ENCODE measurements at regions not wholly inside any gene's neighbourhood (a gene's known extent, or its start where the extent isn't known, plus 50 kb on each side); places are given as distances from the start of the nearest gene placed in this dataset.
"Not testable (repeated sequence)": the region's sequence is repeated elsewhere in the genome, so short reads cannot be mapped to it uniquely, and the experiment has no call there.

DNA sequence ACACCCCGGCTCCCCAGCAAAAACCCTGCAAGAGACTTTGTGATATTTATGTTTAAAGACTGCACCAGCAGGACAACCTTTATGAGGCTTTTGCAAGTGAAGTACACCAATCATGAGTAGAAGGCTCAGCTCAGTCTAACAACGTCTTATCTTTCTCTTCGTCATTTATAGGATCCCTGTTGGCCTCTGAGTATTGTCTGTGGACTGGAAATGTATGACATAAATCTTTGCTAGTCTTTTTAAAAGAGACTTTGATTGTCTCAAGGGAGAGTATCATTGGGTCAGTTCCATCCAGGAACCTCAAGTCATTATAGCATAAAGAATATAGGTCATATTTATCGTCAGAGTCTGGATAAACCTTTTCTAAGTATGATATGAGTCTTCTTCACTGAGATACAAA lies 505.0 kb upstream of the SOX9 start:
- no peaks in the 10 kb centered on the region for H3K9me3 ChIP-seq (ENCODE audit: control insufficient read depth, low read length)
- no peak for DNase-seq
- H3K4me1 ChIP-seq (ENCODE audit: control insufficient read depth, insufficient read depth, low read length, poor library complexity, severe bottlenecking), result no peaks in the 10 kb centered on the region
- H3K36me3 ChIP-seq (ENCODE audit: control insufficient read depth, insufficient read depth, low read length), result no peaks in the 10 kb centered on the region
- H3K27ac ChIP-seq (ENCODE audit: insufficient read depth, low read length, poor library complexity, severe bottlenecking), result no peak overlapping the region
- no peak overlapping the region for H3K4me3 ChIP-seq (ENCODE audit: insufficient read depth, low read depth, low read length, poor library complexity, severe bottlenecking)
- H3K27me3 ChIP-seq (replicated peaks; ENCODE audit: control insufficient read depth, insufficient read depth, low read length, poor library complexity, severe bottlenecking), result no peaks in the 10 kb centered on the region

DNA sequence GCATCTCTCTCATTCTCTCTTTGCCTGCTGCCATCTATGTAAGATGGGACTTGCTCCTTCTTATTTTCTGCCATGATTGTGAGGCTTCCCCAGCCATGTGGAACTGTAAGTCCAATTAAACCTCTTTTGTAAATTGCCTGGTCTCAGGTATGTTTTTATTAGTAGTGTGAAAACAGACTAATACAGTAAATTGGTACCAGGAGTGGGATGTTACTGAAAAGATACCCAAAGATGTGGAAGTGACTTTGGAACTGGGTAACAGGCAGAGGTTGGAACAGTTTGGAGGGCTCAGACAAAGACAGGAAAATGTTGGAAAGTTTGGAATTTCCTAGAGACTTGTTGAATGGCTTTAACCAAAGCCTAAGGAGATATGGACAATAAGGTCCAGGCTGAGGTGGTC lies 503.1 kb upstream of the SOX9 start:
- not testable (repeated sequence) for H3K9me3 ChIP-seq (ENCODE audit: control insufficient read depth, low read length); H3K4me1 ChIP-seq (ENCODE audit: control insufficient read depth, insufficient read depth, low read length, poor library complexity, severe bottlenecking); DNase-seq; H3K4me3 ChIP-seq (ENCODE audit: insufficient read depth, low read depth, low read length, poor library complexity, severe bottlenecking); H3K27me3 ChIP-seq (replicated peaks; ENCODE audit: control insufficient read depth, insufficient read depth, low read length, poor library complexity, severe bottlenecking); H3K27ac ChIP-seq (ENCODE audit: insufficient read depth, low read length, poor library complexity, severe bottlenecking); H3K36me3 ChIP-seq (ENCODE audit: control insufficient read depth, insufficient read depth, low read length)

GRCh38 chr17:71625330-71625729 lies 495.5 kb upstream of the SOX9 start:
- Histone ChIP-seq H3K4me3 (ENCODE audit: insufficient read depth, low read depth, low read length, poor library complexity, severe bottlenecking) (no peak overlapping the region), H3K36me3 (ENCODE audit: control insufficient read depth, insufficient read depth, low read length) (no peaks in the 10 kb centered on the region), H3K27me3 (replicated peaks; ENCODE audit: control insufficient read depth, insufficient read depth, low read length, poor library complexity, severe bottlenecking) (no peaks in the 10 kb centered on the region), H3K9me3 (ENCODE audit: control insufficient read depth, low read length) (no peaks in the 10 kb centered on the region), H3K4me1 (ENCODE audit: control insufficient read depth, insufficient read depth, low read length, poor library complexity, severe bottlenecking) (no peaks in the 10 kb centered on the region), H3K27ac (ENCODE audit: insufficient read depth, low read length, poor library complexity, severe bottlenecking) (no peak overlapping the region)
- DNase-seq, result no peak

DNA sequence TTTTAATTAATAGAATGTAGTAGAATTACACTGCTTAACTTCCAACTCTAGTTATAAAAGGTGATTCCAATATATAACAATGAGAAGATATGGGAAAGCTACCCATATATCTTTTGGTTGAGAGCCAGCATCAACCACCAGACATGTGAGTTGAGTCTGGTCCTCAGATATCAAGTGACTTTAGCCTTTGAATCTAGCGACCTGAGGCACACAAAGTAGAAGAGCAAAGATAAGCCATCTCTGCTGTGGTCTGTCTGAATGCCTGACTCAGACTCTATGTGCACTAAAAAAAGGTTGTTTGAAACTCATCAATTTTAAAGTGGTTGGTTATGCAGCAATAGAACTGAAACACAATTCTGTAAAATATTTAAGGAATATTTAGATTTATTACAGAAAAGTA lies 492.5 kb upstream of the SOX9 start:
- no peak overlapping the region for H3K27ac ChIP-seq (ENCODE audit: insufficient read depth, low read length, poor library complexity, severe bottlenecking)
- H3K36me3 ChIP-seq (ENCODE audit: control insufficient read depth, insufficient read depth, low read length), result no peaks in the 10 kb centered on the region
- no peak overlapping the region for H3K4me3 ChIP-seq (ENCODE audit: insufficient read depth, low read depth, low read length, poor library complexity, severe bottlenecking)
- no peak for DNase-seq
- no peaks in the 10 kb centered on the region for H3K4me1 ChIP-seq (ENCODE audit: control insufficient read depth, insufficient read depth, low read length, poor library complexity, severe bottlenecking)
- H3K9me3 ChIP-seq (ENCODE audit: control insufficient read depth, low read length), result no peaks in the 10 kb centered on the region
- H3K27me3 ChIP-seq (replicated peaks; ENCODE audit: control insufficient read depth, insufficient read depth, low read length, poor library complexity, severe bottlenecking), result no peaks in the 10 kb centered on the region

GRCh38 chr17:71631483-71631882 lies 489.3 kb upstream of the SOX9 start:
- Histone ChIP-seq H3K4me3 (ENCODE audit: insufficient read depth, low read depth, low read length, poor library complexity, severe bottlenecking) (no peak overlapping the region), H3K27me3 (replicated peaks; ENCODE audit: control insufficient read depth, insufficient read depth, low read length, poor library complexity, severe bottlenecking) (no peaks in the 10 kb centered on the region), H3K27ac (ENCODE audit: insufficient read depth, low read length, poor library complexity, severe bottlenecking) (no peak overlapping the region), H3K36me3 (ENCODE audit: control insufficient read depth, insufficient read depth, low read length) (no peaks in the 10 kb centered on the region), H3K9me3 (ENCODE audit: control insufficient read depth, low read length) (no peaks in the 10 kb centered on the region), H3K4me1 (ENCODE audit: control insufficient read depth, insufficient read depth, low read length, poor library complexity, severe bottlenecking) (no peaks in the 10 kb centered on the region)
- no peak for DNase-seq

- H3K27me3 ChIP-seq (replicated peaks; ENCODE audit: control insufficient read depth, insufficient read depth, low read length, poor library complexity, severe bottlenecking), result no peaks in the 10 kb centered on the region
- no peak overlapping the region for H3K4me3 ChIP-seq (ENCODE audit: insufficient read depth, low read depth, low read length, poor library complexity, severe bottlenecking)
- H3K9me3 ChIP-seq (ENCODE audit: control insufficient read depth, low read length), result no peaks in the 10 kb centered on the region
- H3K4me1 ChIP-seq (ENCODE audit: control insufficient read depth, insufficient read depth, low read length, poor library complexity, severe bottlenecking), result no peaks in the 10 kb centered on the region
- DNase-seq, result no peak
- no peak overlapping the region for H3K27ac ChIP-seq (ENCODE audit: insufficient read depth, low read length, poor library complexity, severe bottlenecking)
- H3K36me3 ChIP-seq (ENCODE audit: control insufficient read depth, insufficient read depth, low read length), result no peaks in the 10 kb centered on the region
Measured at GRCh38 chr17:71632328-71632727, 488.5 kb upstream of the SOX9 start.

- no peak for DNase-seq
- Histone ChIP-seq H3K27ac (ENCODE audit: insufficient read depth, low read length, poor library complexity, severe bottlenecking) (no peak overlapping the region), H3K4me3 (ENCODE audit: insufficient read depth, low read depth, low read length, poor library complexity, severe bottlenecking) (no peak overlapping the region)
Measured at GRCh38 chr17:71633391-71633849, 487.4 kb upstream of the SOX9 start.

GRCh38 chr17:71634376-71634775 lies 486.4 kb upstream of the SOX9 start:
- Histone ChIP-seq H3K4me3 (ENCODE audit: insufficient read depth, low read depth, low read length, poor library complexity, severe bottlenecking) (no peak overlapping the region), H3K4me1 (ENCODE audit: control insufficient read depth, insufficient read depth, low read length, poor library complexity, severe bottlenecking) (no peaks in the 10 kb centered on the region), H3K27ac (ENCODE audit: insufficient read depth, low read length, poor library complexity, severe bottlenecking) (no peak overlapping the region), H3K9me3 (ENCODE audit: control insufficient read depth, low read length) (no peaks in the 10 kb centered on the region), H3K36me3 (ENCODE audit: control insufficient read depth, insufficient read depth, low read length) (no peaks in the 10 kb centered on the region), H3K27me3 (replicated peaks; ENCODE audit: control insufficient read depth, insufficient read depth, low read length, poor library complexity, severe bottlenecking) (no peaks in the 10 kb centered on the region)
- DNase-seq, result no peak

More at GRCh38 chr17:71633391-71633849, 487.4 kb upstream of the SOX9 start:
- H3K27me3 ChIP-seq (replicated peaks; ENCODE audit: control insufficient read depth, insufficient read depth, low read length, poor library complexity, severe bottlenecking), result no peaks in the 10 kb centered on the region
- no peaks in the 10 kb centered on the region for H3K36me3 ChIP-seq (ENCODE audit: control insufficient read depth, insufficient read depth, low read length)
- no peaks in the 10 kb centered on the region for H3K4me1 ChIP-seq (ENCODE audit: control insufficient read depth, insufficient read depth, low read length, poor library complexity, severe bottlenecking)
- no peaks in the 10 kb centered on the region for H3K9me3 ChIP-seq (ENCODE audit: control insufficient read depth, low read length)

DNA sequence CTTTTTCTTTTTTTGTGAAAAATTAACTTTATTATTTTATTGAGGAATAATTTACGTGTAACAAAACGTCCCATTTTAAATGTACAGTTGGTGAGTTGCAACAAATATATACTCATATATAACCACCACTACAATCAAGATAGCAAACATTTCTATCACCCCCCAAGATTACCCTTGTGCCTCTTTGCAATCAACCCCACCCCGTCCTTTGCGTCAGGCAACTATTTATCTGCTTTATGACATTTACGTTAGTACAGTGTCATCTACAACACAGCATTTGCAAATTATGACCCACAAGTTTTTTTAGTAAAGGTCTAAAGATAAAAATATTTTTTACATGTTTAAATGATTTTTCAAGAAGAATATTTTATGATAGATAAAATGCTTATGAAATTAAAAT lies 485.6 kb upstream of the SOX9 start:
- Histone ChIP-seq H3K27me3 (replicated peaks; ENCODE audit: control insufficient read depth, insufficient read depth, low read length, poor library complexity, severe bottlenecking) (no peaks in the 10 kb centered on the region), H3K4me3 (ENCODE audit: insufficient read depth, low read depth, low read length, poor library complexity, severe bottlenecking) (no peak overlapping the region), H3K36me3 (ENCODE audit: control insufficient read depth, insufficient read depth, low read length) (no peaks in the 10 kb centered on the region), H3K9me3 (ENCODE audit: control insufficient read depth, low read length) (no peaks in the 10 kb centered on the region), H3K27ac (ENCODE audit: insufficient read depth, low read length, poor library complexity, severe bottlenecking) (no peak overlapping the region), H3K4me1 (ENCODE audit: control insufficient read depth, insufficient read depth, low read length, poor library complexity, severe bottlenecking) (no peaks in the 10 kb centered on the region)
- DNase-seq, result no peak

GRCh38 chr17:71636644-71637043 lies 484.2 kb upstream of the SOX9 start:
- Histone ChIP-seq H3K4me1 (ENCODE audit: control insufficient read depth, insufficient read depth, low read length, poor library complexity, severe bottlenecking) (no peaks in the 10 kb centered on the region), H3K9me3 (ENCODE audit: control insufficient read depth, low read length) (no peaks in the 10 kb centered on the region), H3K27me3 (replicated peaks; ENCODE audit: control insufficient read depth, insufficient read depth, low read length, poor library complexity, severe bottlenecking) (no peaks in the 10 kb centered on the region), H3K4me3 (ENCODE audit: insufficient read depth, low read depth, low read length, poor library complexity, severe bottlenecking) (no peak overlapping the region), H3K27ac (ENCODE audit: insufficient read depth, low read length, poor library complexity, severe bottlenecking) (no peak overlapping the region), H3K36me3 (ENCODE audit: control insufficient read depth, insufficient read depth, low read length) (no peaks in the 10 kb centered on the region)
- DNase-seq, result no peak

GRCh38 chr17:71638668-71639067 lies 482.2 kb upstream of the SOX9 start:
- Histone ChIP-seq H3K4me1 (ENCODE audit: control insufficient read depth, insufficient read depth, low read length, poor library complexity, severe bottlenecking) (no peaks in the 10 kb centered on the region), H3K4me3 (ENCODE audit: insufficient read depth, low read depth, low read length, poor library complexity, severe bottlenecking) (no peak overlapping the region), H3K27me3 (replicated peaks; ENCODE audit: control insufficient read depth, insufficient read depth, low read length, poor library complexity, severe bottlenecking) (no peaks in the 10 kb centered on the region), H3K27ac (ENCODE audit: insufficient read depth, low read length, poor library complexity, severe bottlenecking) (no peak overlapping the region), H3K9me3 (ENCODE audit: control insufficient read depth, low read length) (no peaks in the 10 kb centered on the region), H3K36me3 (ENCODE audit: control insufficient read depth, insufficient read depth, low read length) (no peaks in the 10 kb centered on the region)
- no peak for DNase-seq
